Neuronal stem cell (in vitro differentiated cells): ENCODE measurements at regions not wholly inside any gene's neighbourhood (a gene's known extent, or its start where the extent isn't known, plus 50 kb on each side); places are given as distances from the start of the nearest gene placed in this dataset.
"Not testable (repeated sequence)": the region's sequence is repeated elsewhere in the genome, so short reads cannot be mapped to it uniquely, and the experiment has no call there.

Experiments used
- DNase-seq: peaks from one replicate; pipeline ENCODE4 v3.0.0-alpha.2; 2013; ENCODE audit warnings: low spot score
- H2AFZ ChIP-seq: one replicate; pipeline ENCODE4 v1.6.1; 2013; ENCODE audit warnings: mild to moderate bottlenecking, low read length, inconsistent platforms
- H2AK5ac ChIP-seq: 2 replicates; pipeline ENCODE4 v1.6.1; 2013; ENCODE audit warnings: low read depth, mild to moderate bottlenecking, inconsistent platforms, low read length, moderate library complexity, mixed read lengths
- H2BK120ac ChIP-seq: 2 replicates; pipeline ENCODE4 v1.6.1; 2013; ENCODE audit warnings: low read depth, mild to moderate bottlenecking, inconsistent platforms, low read length, moderate library complexity, mixed read lengths
- H2BK12ac ChIP-seq: one replicate; pipeline ENCODE4 v1.6.1; 2013; ENCODE audit warnings: low read length, inconsistent platforms
- H2BK15ac ChIP-seq: 2 replicates; pipeline ENCODE4 v1.6.1; 2013; ENCODE audit warnings: mild to moderate bottlenecking, low read length, inconsistent platforms, mixed read lengths
- H2BK5ac ChIP-seq: one replicate; pipeline ENCODE4 v1.6.1; 2013; ENCODE audit warnings: inconsistent platforms, mild to moderate bottlenecking, low read length, moderate library complexity
- H3K14ac ChIP-seq: one replicate; pipeline ENCODE4 v1.6.1; 2013; ENCODE audit warnings: low read length, inconsistent platforms
- H3K18ac ChIP-seq: 2 replicates; pipeline ENCODE4 v1.6.1; 2013; ENCODE audit warnings: low read length, inconsistent platforms
- H3K23ac ChIP-seq: 2 replicates; pipeline ENCODE4 v1.6.1; 2013; ENCODE audit warnings: low read depth, mild to moderate bottlenecking, mixed read lengths, low read length, inconsistent platforms; ENCODE audit not compliant: poor library complexity
- H3K27ac ChIP-seq: replicated peaks from 3 replicates; pipeline ENCODE4 v1.5.1; 2013; ENCODE audit warnings: low read length, inconsistent platforms
- H3K27me3 ChIP-seq, 3 experiments: 2 replicates each; pipeline ENCODE4 v1.6.1; 2013; ENCODE audit warnings: low read length in 3 of 3, mild to moderate bottlenecking in 2 of 3, inconsistent platforms in 1 of 3, low read depth in 1 of 3, mixed read lengths in 1 of 3, moderate library complexity in 1 of 3; ENCODE audit not compliant: control insufficient read depth in 3 of 3, insufficient read depth in 3 of 3
- H3K36me3 ChIP-seq, 2 donors: replicated peaks in 1 of 2; 2 replicates each; pipeline ENCODE4 v1.6.1; 2013; ENCODE audit warnings: low read length in 2 of 2; ENCODE audit not compliant: control insufficient read depth in 2 of 2, insufficient read depth in 2 of 2
- H3K4ac ChIP-seq: 2 replicates; pipeline ENCODE4 v1.6.1; 2013; ENCODE audit warnings: inconsistent platforms, mild to moderate bottlenecking, low read length, moderate library complexity
- H3K4me1 ChIP-seq, 2 donors: 1 replicate in 1 of 2; 2 replicates in 1 of 2; pipeline ENCODE4 v1.6.1; 2013; ENCODE audit warnings: low read length in 2 of 2, low read depth in 1 of 2; ENCODE audit not compliant: control insufficient read depth in 2 of 2, insufficient read depth in 1 of 2
- H3K4me2 ChIP-seq: one replicate; pipeline ENCODE4 v1.6.1; 2013; ENCODE audit warnings: mild to moderate bottlenecking, low read length, inconsistent platforms; ENCODE audit not compliant: insufficient read depth, poor library complexity, severe bottlenecking
- H3K4me3 ChIP-seq, 2 donors: 2 replicates each; pipeline ENCODE4 v1.5.1; 2013; ENCODE audit warnings: low read length in 2 of 2, mild to moderate bottlenecking in 2 of 2, inconsistent platforms in 1 of 2, moderate library complexity in 1 of 2
- H3K79me1 ChIP-seq: one replicate; pipeline ENCODE4 v1.6.1; 2013; ENCODE audit warnings: low read depth, mild to moderate bottlenecking, inconsistent platforms, low read length, moderate library complexity
- H3K9ac ChIP-seq: one replicate; pipeline ENCODE4 v1.6.1; 2013; ENCODE audit warnings: mild to moderate bottlenecking, low read depth, low read length, inconsistent platforms; ENCODE audit not compliant: poor library complexity
- H3K9me3 ChIP-seq, 2 donors: replicated peaks in 1 of 2; 2 replicates each; pipeline versions ENCODE3 to v1.6.1; 2013; ENCODE audit warnings: low read length in 2 of 2, mild to moderate bottlenecking in 2 of 2, inconsistent platforms in 1 of 2, low read depth in 1 of 2, mixed read lengths in 1 of 2, moderate library complexity in 1 of 2; ENCODE audit not compliant: control insufficient read depth in 2 of 2, insufficient read depth in 1 of 2
- H4K8ac ChIP-seq: one replicate; pipeline ENCODE4 v1.6.1; 2013; ENCODE audit warnings: low read depth, mild to moderate bottlenecking, inconsistent platforms, low read length, moderate library complexity
- H4K91ac ChIP-seq: one replicate; pipeline ENCODE4 v1.6.1; 2013; ENCODE audit warnings: low read length, low read depth, mild to moderate bottlenecking, inconsistent platforms; ENCODE audit not compliant: poor library complexity
- WGBS, 2 donors: extraction: QIAGEN DNeasy Blood & Tissue Kit; methylation state at CpG; one replicate each; pipeline ENCODE4 v1.1.7; 2013; ENCODE audit warnings: missing lambda C conversion rate in 2 of 2, mixed read lengths in 1 of 2; ENCODE audit not compliant: insufficient read length in 2 of 2, insufficient replicate concordance in 1 of 2; ENCODE audit errors: extremely low coverage in 2 of 2; 5-methylcytosine and 5-hydroxymethylcytosine counted together

DNA sequence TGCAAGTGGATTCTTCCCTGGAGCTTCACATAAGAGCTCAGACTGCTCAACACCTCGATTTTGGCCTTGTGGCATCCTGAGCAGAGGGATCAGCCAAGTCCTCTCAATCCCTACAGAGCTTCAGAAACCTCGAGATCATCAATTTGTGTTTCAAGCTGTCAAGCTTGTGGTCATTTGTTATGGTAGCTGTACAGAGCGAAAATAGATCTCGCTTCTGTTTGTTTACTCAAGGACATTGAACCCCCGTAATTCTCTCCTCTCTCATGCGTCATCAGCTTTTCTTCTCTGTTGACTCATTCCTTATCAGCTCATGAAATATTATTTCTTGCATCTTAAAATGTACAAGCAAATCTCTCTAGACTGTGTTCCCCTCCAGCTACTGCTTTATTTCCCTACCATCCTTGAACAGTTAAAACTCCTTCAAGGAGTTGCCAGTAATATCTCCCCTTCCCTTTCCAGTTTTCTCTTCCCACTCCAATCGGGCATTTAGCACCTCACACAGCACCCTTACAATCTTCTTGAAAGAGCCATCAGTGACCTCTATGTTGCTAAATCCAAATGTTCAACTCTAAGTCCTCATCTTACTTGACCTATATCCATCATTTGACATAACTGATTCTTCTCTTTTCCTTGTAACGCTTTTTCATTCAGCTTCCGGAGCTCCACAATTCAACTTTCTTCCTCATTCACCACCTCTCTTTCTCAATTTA lies 106.2 kb upstream of the FAT1 start:
- H2AK5ac ChIP-seq = no peak overlapping the region
- H3K4me1 ChIP-seq = no peaks in the 10 kb centered on the region
- H3K79me1 ChIP-seq = no peaks in the 10 kb centered on the region
- no peak overlapping the region for H3K18ac ChIP-seq
- no peak overlapping the region for H3K4ac ChIP-seq
- no peak overlapping the region for H2BK12ac ChIP-seq
- no peak overlapping the region for H3K14ac ChIP-seq
- no peak overlapping the region for H2AFZ ChIP-seq
- no peak overlapping the region for H3K27ac ChIP-seq
- no peak overlapping the region for H4K91ac ChIP-seq
- no peaks in the 10 kb centered on the region for H3K36me3 ChIP-seq
- H3K27me3 ChIP-seq = no peaks in the 10 kb centered on the region
- no peak overlapping the region for H2BK15ac ChIP-seq
- H3K9ac ChIP-seq = no peak overlapping the region
- WGBS, 2 donors = 100% methylated on average over 2 of the region's 9 CpGs; no CpG with 5 or more reads in 1 of the 2 donors
- no peak overlapping the region for H3K23ac ChIP-seq
- no peak overlapping the region for H4K8ac ChIP-seq
- H2BK5ac ChIP-seq = no peak overlapping the region
- H3K9me3 ChIP-seq = no peaks in the 10 kb centered on the region
- H2BK120ac ChIP-seq = no peak overlapping the region
- DNase-seq = no peak
- no peak overlapping the region for H3K4me3 ChIP-seq
- H3K4me2 ChIP-seq = no peak overlapping the region

DNA sequence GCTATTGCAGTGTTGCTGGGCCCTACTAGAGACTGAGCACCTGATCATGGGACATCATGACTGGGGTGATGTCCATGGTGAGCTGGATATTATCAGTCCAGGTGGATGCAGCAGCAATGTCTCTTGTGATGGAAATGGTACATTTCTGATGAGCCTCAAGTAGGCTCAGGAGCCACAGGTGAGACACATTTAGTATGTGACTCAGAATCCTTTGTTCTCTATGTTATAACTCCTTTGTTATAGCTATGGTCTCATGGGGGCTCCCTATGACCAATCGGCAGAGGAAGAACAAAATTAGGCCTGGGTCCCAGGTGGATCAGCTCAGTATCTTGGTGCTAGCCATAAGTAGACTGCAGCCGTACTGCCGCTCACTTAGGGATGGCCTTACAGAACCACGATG lies 107.9 kb upstream of the FAT1 start:
- H3K27ac ChIP-seq = no peak overlapping the region
- no peak overlapping the region for H2AFZ ChIP-seq
- no peaks in the 10 kb centered on the region for H3K27me3 ChIP-seq
- H3K9me3 ChIP-seq = no peaks in the 10 kb centered on the region
- no peaks in the 10 kb centered on the region for H3K4me1 ChIP-seq
- H3K4me3 ChIP-seq = no peak overlapping the region
- no CpG with 5 or more reads among the region's 4 CpGs for WGBS, 2 donors
- no peak overlapping the region for H2BK15ac ChIP-seq
- no peak overlapping the region for H3K4ac ChIP-seq
- no peaks in the 10 kb centered on the region for H3K36me3 ChIP-seq
- no peak overlapping the region for H3K14ac ChIP-seq
- no peak overlapping the region for H2AK5ac ChIP-seq
- no peak overlapping the region for H3K4me2 ChIP-seq
- no peak for DNase-seq
- no peak overlapping the region for H4K8ac ChIP-seq
- H3K23ac ChIP-seq = no peak overlapping the region
- no peak overlapping the region for H3K9ac ChIP-seq
- H2BK120ac ChIP-seq = no peak overlapping the region
- no peaks in the 10 kb centered on the region for H3K79me1 ChIP-seq
- no peak overlapping the region for H4K91ac ChIP-seq
- no peak overlapping the region for H2BK5ac ChIP-seq
- H2BK12ac ChIP-seq = no peak overlapping the region
- no peak overlapping the region for H3K18ac ChIP-seq

DNA sequence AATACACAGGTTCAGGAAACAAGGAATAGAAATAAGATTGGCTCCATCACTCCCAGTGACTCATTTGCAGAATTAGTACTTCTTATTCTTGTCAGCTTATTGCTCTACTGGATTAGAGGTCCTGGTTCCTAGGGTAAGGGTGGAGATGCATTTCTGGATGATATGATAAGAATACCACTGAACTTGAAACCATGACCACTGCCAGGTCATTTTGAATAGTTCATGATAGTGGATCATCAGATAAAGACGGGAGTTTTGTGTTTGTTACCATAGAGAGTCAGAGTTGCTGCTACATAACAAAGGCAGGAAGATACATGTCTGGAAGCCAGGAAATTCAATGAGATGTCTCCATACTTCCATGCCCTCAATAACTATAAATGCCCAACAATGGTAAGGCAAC lies 109.2 kb upstream of the FAT1 start:
- H3K4me3 ChIP-seq = no peak overlapping the region
- no peaks in the 10 kb centered on the region for H3K9me3 ChIP-seq
- no peak overlapping the region for H2BK15ac ChIP-seq
- H3K4ac ChIP-seq = no peak overlapping the region
- no peaks in the 10 kb centered on the region for H3K27me3 ChIP-seq
- no peak for DNase-seq
- H4K8ac ChIP-seq = no peak overlapping the region
- H2AFZ ChIP-seq = no peak overlapping the region
- H2BK120ac ChIP-seq = no peak overlapping the region
- H2BK12ac ChIP-seq = no peak overlapping the region
- no peak overlapping the region for H2BK5ac ChIP-seq
- H3K14ac ChIP-seq = no peak overlapping the region
- H3K18ac ChIP-seq = no peak overlapping the region
- no peak overlapping the region for H3K23ac ChIP-seq
- no peak overlapping the region for H3K4me2 ChIP-seq
- H3K27ac ChIP-seq = no peak overlapping the region
- H3K9ac ChIP-seq = no peak overlapping the region
- WGBS, 2 donors = no CpG with 5 or more reads among the region's 1 CpG
- no peaks in the 10 kb centered on the region for H3K79me1 ChIP-seq
- no peaks in the 10 kb centered on the region for H3K4me1 ChIP-seq
- no peaks in the 10 kb centered on the region for H3K36me3 ChIP-seq
- no peak overlapping the region for H2AK5ac ChIP-seq
- no peak overlapping the region for H4K91ac ChIP-seq

DNA sequence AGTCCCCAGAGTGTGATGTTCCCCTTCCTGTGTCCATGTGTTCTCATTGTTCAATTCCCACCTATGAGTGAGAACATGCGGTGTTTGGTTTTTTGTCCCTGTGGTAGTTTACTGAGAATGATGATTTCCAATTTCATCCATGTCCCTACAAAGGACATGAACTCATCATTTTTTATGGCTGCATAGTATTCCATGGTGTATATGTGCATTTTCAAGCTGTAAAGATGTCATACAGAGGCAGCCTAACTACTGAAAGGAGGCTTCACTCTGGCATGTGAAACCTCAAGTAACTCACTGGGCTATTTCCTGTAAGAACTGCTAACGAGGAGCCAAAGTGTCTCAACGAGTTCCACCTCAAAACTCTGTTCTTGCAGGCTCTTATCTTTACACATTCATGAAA lies 113.8 kb upstream of the FAT1 start:
- not testable (repeated sequence) for H3K4me2 ChIP-seq, H3K36me3 ChIP-seq, H3K9ac ChIP-seq, H3K79me1 ChIP-seq, H2BK15ac ChIP-seq, H4K8ac ChIP-seq, DNase-seq, H2BK12ac ChIP-seq, H3K4ac ChIP-seq, H3K9me3 ChIP-seq, H2AK5ac ChIP-seq, H2BK5ac ChIP-seq, H3K27me3 ChIP-seq, H3K27ac ChIP-seq, H2BK120ac ChIP-seq, H3K14ac ChIP-seq, H3K18ac ChIP-seq, H3K23ac ChIP-seq, H3K4me1 ChIP-seq, H2AFZ ChIP-seq, H3K4me3 ChIP-seq, H4K91ac ChIP-seq
- WGBS, 2 donors = no CpG with 5 or more reads among the region's 3 CpGs
